K562 (cell line): ENCODE measurements at regions not wholly inside any gene's neighbourhood (a gene's known extent, or its start where the extent isn't known, plus 50 kb on each side); places are given as distances from the start of the nearest gene placed in this dataset.
"Not testable (repeated sequence)": the region's sequence is repeated elsewhere in the genome, so short reads cannot be mapped to it uniquely, and the experiment has no call there.

ENCODE experiments used
- ATAC-seq: fragments of 200-7000 bp; cut with Tn5 transposase; 3 replicates; pipeline ENCODE4 v1.9.1; 2020; ENCODE audit warnings: moderate library complexity
- BruUV-seq: library from RNA; stranded (reverse); fragments of 400-500 nt; replicated peaks from 2 replicates; lab custom pipeline; 2021; lab: Mats Ljungman, UMichigan
- CTCF ChIA-PET: fragments of 300-600 bp; formaldehyde crosslinking; extraction: SDS; loops from one replicate; lab custom pipeline; 2021; ENCODE audit warnings: low intra/inter-chr PET ratio; lab: Yijun Ruan, JAX
- POLR2A ChIA-PET: fragments of 300-600, 350-650 bp; sonication (Branson Sonifier 250); formaldehyde crosslinking; extraction: SDS; loops from one replicate; lab custom pipeline; 2021; ENCODE audit warnings: antibody characterized with exemption, inconsistent platforms; lab: Yijun Ruan, JAX
- DNase-seq, 4 experiments: peaks; one replicate each; pipeline versions ENCODE4 v3.0.0 to v3.0.0-alpha.2; 2011 to 2018; ENCODE audit warnings: low spot score in 3 of 4, mixed read lengths in 3 of 4; ENCODE audit errors: extremely low read depth in 1 of 4
- FAIRE-seq: peaks from 2 replicates; lab custom pipeline; 2011; peaks lifted over from hg19 to GRCh38; lab: Jason Lieb, UNC
- H2AFZ ChIP-seq: 2 replicates; pipeline ENCODE4 v1.6.0; 2011; ENCODE audit warnings: low read depth, low read length, control low read depth, inconsistent platforms
- H3K27ac ChIP-seq: fragments of 200-600 bp; 3 replicates; pipeline ENCODE4 v1.8.0; 2011; ENCODE audit warnings: low read depth, mild to moderate bottlenecking, control low read depth, inconsistent platforms, low read length, moderate library complexity, mixed read lengths; ENCODE audit errors: extremely low read depth
- H3K27me3 ChIP-seq, 2 experiments: fragments of 300-600 bp in 1 of 2; 2 replicates in 1 of 2; 3 replicates in 1 of 2; pipeline versions ENCODE4 v1.6.0 to v1.8.0; 2011; ENCODE audit warnings: inconsistent platforms in 2 of 2, low read length in 2 of 2, mild to moderate bottlenecking in 1 of 2, mixed read lengths in 1 of 2, moderate library complexity in 1 of 2; ENCODE audit not compliant: control insufficient read depth in 2 of 2, insufficient read depth in 2 of 2
- H3K36me3 ChIP-seq: fragments of 300-600 bp; 3 replicates; pipeline ENCODE4 v1.8.0; 2011; ENCODE audit warnings: mild to moderate bottlenecking, low read length, inconsistent platforms; ENCODE audit not compliant: control insufficient read depth, insufficient read depth
- H3K4me1 ChIP-seq, 2 experiments: fragments of 200-600 bp in 1 of 2; replicated peaks in 1 of 2; 2 replicates in 1 of 2; 3 replicates in 1 of 2; pipeline versions ENCODE4 v1.5.1 to v1.8.0; 2011; ENCODE audit warnings: inconsistent platforms in 2 of 2, low read length in 2 of 2, mild to moderate bottlenecking in 1 of 2, mixed read lengths in 1 of 2, moderate library complexity in 1 of 2; ENCODE audit not compliant: control insufficient read depth in 2 of 2, insufficient read depth in 2 of 2
- H3K4me2 ChIP-seq: 2 replicates; pipeline ENCODE4 v1.6.1; 2011; ENCODE audit warnings: low read length, control low read depth, inconsistent platforms, mixed read lengths; ENCODE audit not compliant: insufficient read depth
- H3K4me3 ChIP-seq: fragments of 200-600 bp; sonication (generic), shearing (Covaris generic); 2 replicates; pipeline ENCODE4 v1.5.1; 2016; ENCODE audit warnings: control low read depth, inconsistent platforms
- H3K79me2 ChIP-seq: fragments of 200-600 bp; 3 replicates; pipeline ENCODE4 v1.8.0; 2011; ENCODE audit warnings: low read length, inconsistent platforms; ENCODE audit not compliant: control insufficient read depth, insufficient read depth
- H3K9ac ChIP-seq, 2 experiments: 2 replicates each; pipeline versions ENCODE4 v1.6.0 to v1.6.1; 2011; ENCODE audit warnings: low read depth in 2 of 2, low read length in 2 of 2, control low read depth in 1 of 2, inconsistent platforms in 1 of 2, mild to moderate bottlenecking in 1 of 2, mixed read lengths in 1 of 2; ENCODE audit not compliant: insufficient read depth in 1 of 2
- H3K9me1 ChIP-seq: one replicate; pipeline ENCODE4 v1.6.0; 2011; ENCODE audit warnings: inconsistent platforms, mild to moderate bottlenecking, low read length, moderate library complexity; ENCODE audit not compliant: control insufficient read depth, insufficient read depth
- H3K9me3 ChIP-seq: replicated peaks from 2 replicates; pipeline ENCODE4 v1.5.1; 2011; ENCODE audit warnings: low read depth, low read length, inconsistent platforms; ENCODE audit not compliant: control insufficient read depth, insufficient read depth
- H4K20me1 ChIP-seq: replicated peaks from 2 replicates; pipeline ENCODE4 v1.6.1; 2011; ENCODE audit warnings: low read length, inconsistent platforms, mixed read lengths; ENCODE audit not compliant: control insufficient read depth, insufficient read depth
- WGBS: fragments of 100-300 bp; shearing (Covaris generic); methylation state at CpG from one replicate; pipeline ENCODE4 v1.1.6; 2016; ENCODE audit warnings: low coverage, mixed read lengths; ENCODE audit not compliant: insufficient coverage; ENCODE audit errors: missing lambda C conversion rate; 5-methylcytosine and 5-hydroxymethylcytosine counted together
- in situ Hi-C: fragments of 300-500 bp; cut with MboI; formaldehyde crosslinking; loops from 4 replicates; pipeline ENCODE4 v1.15.0; 2018; ENCODE audit warnings: inconsistent platforms, mixed read lengths
- intact Hi-C: fragments of 100-400 bp; cut with micrococcal nuclease; formaldehyde crosslinking; loops from 2 replicates; pipeline ENCODE4 v1.14.2; 2022

- H3K36me3 ChIP-seq, DNase-seq, BruUV-seq, H3K27ac ChIP-seq, CTCF ChIA-PET, ATAC-seq, H3K9ac ChIP-seq, POLR2A ChIA-PET, H3K4me3 ChIP-seq, H3K9me3 ChIP-seq, H3K9me1 ChIP-seq, FAIRE-seq, in situ Hi-C loops, H3K4me1 ChIP-seq, H2AFZ ChIP-seq, H4K20me1 ChIP-seq, H3K79me2 ChIP-seq, intact Hi-C loops, H3K27me3 ChIP-seq, H3K4me2 ChIP-seq: not testable (repeated sequence)
These were observed 1596.3 kb downstream of the RPIA start for GRCh38 chr2:90287751-90288150.

GRCh38 chr2:90288396-90288795 is 1596.9 kb downstream of the RPIA start:
- H3K4me1 ChIP-seq, H3K27me3 ChIP-seq, CTCF ChIA-PET, H3K79me2 ChIP-seq, H3K9me3 ChIP-seq, in situ Hi-C loops, BruUV-seq, H3K9me1 ChIP-seq, H3K4me3 ChIP-seq, H4K20me1 ChIP-seq, intact Hi-C loops, ATAC-seq, FAIRE-seq, POLR2A ChIA-PET, DNase-seq, H2AFZ ChIP-seq, H3K9ac ChIP-seq, H3K27ac ChIP-seq, H3K36me3 ChIP-seq, H3K4me2 ChIP-seq: not testable (repeated sequence)
- WGBS, result 0% methylated on average over 1 of the region's 7 CpGs

- CTCF ChIA-PET, H3K79me2 ChIP-seq, FAIRE-seq: not testable (repeated sequence)
These were observed 1598.0 kb downstream of the RPIA start for GRCh38 chr2:90289291-90289980.

GRCh38 chr2:90290701-90291100 is 1599.2 kb downstream of the RPIA start:
- CTCF ChIA-PET, result not testable (repeated sequence)

More at GRCh38 chr2:90289291-90289980, 1598.0 kb downstream of the RPIA start:
- BruUV-seq, H3K4me2 ChIP-seq, in situ Hi-C loops, H3K27me3 ChIP-seq, H3K9me3 ChIP-seq, H3K4me3 ChIP-seq, H3K4me1 ChIP-seq, ATAC-seq, H4K20me1 ChIP-seq, intact Hi-C loops, H2AFZ ChIP-seq, H3K9me1 ChIP-seq, POLR2A ChIA-PET, H3K36me3 ChIP-seq, H3K9ac ChIP-seq, H3K27ac ChIP-seq, DNase-seq: not testable (repeated sequence)
- 0% methylated on average over 2 of the region's 6 CpGs for WGBS

More at GRCh38 chr2:90290701-90291100, 1599.2 kb downstream of the RPIA start:
- FAIRE-seq, H3K27me3 ChIP-seq, H2AFZ ChIP-seq, in situ Hi-C loops, H3K4me2 ChIP-seq, H3K9me3 ChIP-seq, H4K20me1 ChIP-seq, H3K9ac ChIP-seq, BruUV-seq, H3K9me1 ChIP-seq, H3K4me1 ChIP-seq, ATAC-seq, DNase-seq, intact Hi-C loops, POLR2A ChIA-PET, H3K27ac ChIP-seq, H3K4me3 ChIP-seq, H3K79me2 ChIP-seq, H3K36me3 ChIP-seq: not testable (repeated sequence)
- WGBS, result 2% methylated on average over 4 of the region's 5 CpGs
